ENCODE measurements at regions not wholly inside any gene's neighbourhood (a gene's known extent, or its start where the extent isn't known, plus 50 kb on each side); places are given as distances from the start of the nearest gene placed in this dataset.

GRCh38 chr1:195664628-195665027 lies 943.6 kb downstream of the KCNT2 start:
- TF ChIP-seq POLR2AphosphoS5 (IDR thresholded peaks at IDR 0.05; ENCODE audit: low read depth, low read length) (no peak), TAF1 (IDR thresholded peaks at IDR 0.05; ENCODE audit: borderline replicate concordance, insufficient read depth, low read length) (no peak)
